PC-9 (cell line): ENCODE measurements at regions not wholly inside any gene's neighbourhood (a gene's known extent, or its start where the extent isn't known, plus 50 kb on each side); places are given as distances from the start of the nearest gene placed in this dataset.
"Not testable (repeated sequence)": the region's sequence is repeated elsewhere in the genome, so short reads cannot be mapped to it uniquely, and the experiment has no call there.

Source experiments
- EZH2 ChIP-seq: fragments of 200-600 bp; sonication (generic); IDR thresholded peaks from 2 replicates; pipeline ENCODE4 v1.8.0; 2017; ENCODE audit warnings: antibody characterized with exemption, low read depth
- TF ChIP-seq, protein P1 (sequence below): fragments of 200-600 bp; sonication (generic); conservative IDR thresholded peaks from 2 replicates; pipeline ENCODE4 v1.6.1; 2017; ENCODE audit warnings: mixed run types, antibody characterized with exemption, mild to moderate bottlenecking, moderate library complexity

DNA sequence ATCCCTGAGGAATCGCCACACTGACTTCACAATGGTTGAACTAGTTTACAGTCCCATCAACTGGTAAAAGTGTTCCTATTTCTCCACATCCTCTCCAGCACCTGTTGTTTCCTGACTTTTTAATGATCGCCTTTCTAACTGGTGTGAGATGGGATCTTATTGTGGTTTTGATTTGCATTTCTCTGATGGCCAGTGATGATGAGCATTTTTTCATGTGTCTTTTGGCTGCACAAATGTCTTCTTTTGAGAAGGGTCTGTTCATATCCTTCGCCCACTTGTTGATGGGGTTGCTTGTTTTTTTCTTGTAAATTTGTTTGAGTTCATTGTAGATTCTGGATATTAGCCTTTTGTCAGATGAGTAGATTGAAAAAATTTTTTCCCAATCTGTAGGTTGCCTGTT lies 76.1 kb upstream of the SATB2 start:
- TF ChIP-seq, protein P1, sequence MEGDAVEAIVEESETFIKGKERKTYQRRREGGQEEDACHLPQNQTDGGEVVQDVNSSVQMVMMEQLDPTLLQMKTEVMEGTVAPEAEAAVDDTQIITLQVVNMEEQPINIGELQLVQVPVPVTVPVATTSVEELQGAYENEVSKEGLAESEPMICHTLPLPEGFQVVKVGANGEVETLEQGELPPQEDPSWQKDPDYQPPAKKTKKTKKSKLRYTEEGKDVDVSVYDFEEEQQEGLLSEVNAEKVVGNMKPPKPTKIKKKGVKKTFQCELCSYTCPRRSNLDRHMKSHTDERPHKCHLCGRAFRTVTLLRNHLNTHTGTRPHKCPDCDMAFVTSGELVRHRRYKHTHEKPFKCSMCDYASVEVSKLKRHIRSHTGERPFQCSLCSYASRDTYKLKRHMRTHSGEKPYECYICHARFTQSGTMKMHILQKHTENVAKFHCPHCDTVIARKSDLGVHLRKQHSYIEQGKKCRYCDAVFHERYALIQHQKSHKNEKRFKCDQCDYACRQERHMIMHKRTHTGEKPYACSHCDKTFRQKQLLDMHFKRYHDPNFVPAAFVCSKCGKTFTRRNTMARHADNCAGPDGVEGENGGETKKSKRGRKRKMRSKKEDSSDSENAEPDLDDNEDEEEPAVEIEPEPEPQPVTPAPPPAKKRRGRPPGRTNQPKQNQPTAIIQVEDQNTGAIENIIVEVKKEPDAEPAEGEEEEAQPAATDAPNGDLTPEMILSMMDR, result not testable (repeated sequence)
- not testable (repeated sequence) for TF ChIP-seq EZH2
